CD4-positive, alpha-beta T cell (primary cell): ENCODE measurements at regions not wholly inside any gene's neighbourhood (a gene's known extent, or its start where the extent isn't known, plus 50 kb on each side); places are given as distances from the start of the nearest gene placed in this dataset.

Experiments
- ATAC-seq: fragments of 200-7000 bp; cut with Tn5 transposase; one replicate; pipeline ENCODE4 v1.10.0; 2022; ENCODE audit warnings: mild to moderate bottlenecking; ENCODE audit not compliant: poor library complexity
- CTCF ChIA-PET: fragments of 350-600 bp; sonication (Branson Sonifier 250); formaldehyde crosslinking; loops from one replicate; lab custom pipeline; 2021; ENCODE audit warnings: antibody characterized with exemption, inconsistent platforms; lab: Charles Lee
- POLR2A ChIA-PET: fragments of 350-600 bp; sonication (Branson Sonifier 250); formaldehyde crosslinking; loops from one replicate; lab custom pipeline; 2021; ENCODE audit warnings: antibody characterized with exemption, inconsistent platforms; lab: Charles Lee
- DNase-seq, 14 experiments: peaks; one replicate each; pipeline ENCODE4 v3.0.0-alpha.2; 2013 to 2020; ENCODE audit warnings: mixed read lengths in 2 of 14
- H3K27ac ChIP-seq, 2 donors: one replicate each; pipeline versions ENCODE4 v1.5.1 to v1.7.0; 2013; ENCODE audit warnings: low read length in 2 of 2, low read depth in 1 of 2, mild to moderate bottlenecking in 1 of 2
- H3K27me3 ChIP-seq, 2 experiments: 1 replicate in 1 of 2; 2 replicates in 1 of 2; pipeline versions ENCODE4 v1.6.1 to v1.7.0; 2013; ENCODE audit warnings: low read length in 2 of 2, control low read depth in 1 of 2, mild to moderate bottlenecking in 1 of 2, moderate library complexity in 1 of 2; ENCODE audit not compliant: insufficient read depth in 2 of 2, control insufficient read depth in 1 of 2
- H3K36me3 ChIP-seq: one replicate; pipeline ENCODE4 v1.6.1; 2013; ENCODE audit warnings: low read length, control low read depth; ENCODE audit not compliant: insufficient read depth
- H3K4me1 ChIP-seq: one replicate; pipeline ENCODE4 v1.6.1; 2013; ENCODE audit warnings: low read length, control low read depth; ENCODE audit not compliant: insufficient read depth
- H3K4me3 ChIP-seq: one replicate; pipeline ENCODE4 v1.5.1; 2013; ENCODE audit warnings: mild to moderate bottlenecking, low read length, moderate library complexity
- H3K9me3 ChIP-seq, 2 experiments: 1 replicate in 1 of 2; 2 replicates in 1 of 2; pipeline versions ENCODE4 v1.6.1 to v1.7.0; 2013; ENCODE audit warnings: low read length in 2 of 2, mild to moderate bottlenecking in 2 of 2, control low read depth in 1 of 2, moderate library complexity in 1 of 2; ENCODE audit not compliant: control insufficient read depth in 1 of 2, insufficient read depth in 1 of 2
- H3K27ac Mint-ChIP-seq: one replicate; pipeline ENCODE4 v1.8.0; 2020; ENCODE audit warnings: mixed read lengths
- H3K27me3 Mint-ChIP-seq: one replicate; pipeline ENCODE4 v1.8.0; 2021; ENCODE audit warnings: mixed read lengths
- H3K36me3 Mint-ChIP-seq: one replicate; pipeline ENCODE4 v1.8.0; 2021; ENCODE audit warnings: low read depth, mixed read lengths
- H3K4me1 Mint-ChIP-seq: one replicate; pipeline ENCODE4 v1.8.0; 2021; ENCODE audit warnings: low read depth, mixed read lengths
- H3K4me3 Mint-ChIP-seq: one replicate; pipeline ENCODE4 v1.8.0; 2020; ENCODE audit warnings: mild to moderate bottlenecking, mixed read lengths
- H3K9me3 Mint-ChIP-seq: one replicate; pipeline ENCODE4 v1.8.0; 2020; ENCODE audit warnings: mixed read lengths
- intact Hi-C, 2 experiments: fragments of 100-400 bp; cut with DNase I in 1 of 2; cut with micrococcal nuclease in 1 of 2; formaldehyde crosslinking; loops; one replicate each; pipeline versions ENCODE4 v1.15.1 to v1.9.0; 2023 to 2025; cut with DNase I, micrococcal nuclease
- TF ChIP-seq, protein P1 (sequence below): fragments of 200-600 bp; IDR thresholded peaks from one replicate; pipeline ENCODE4 v1.8.0; 2022; ENCODE audit warnings: antibody characterized with exemption, mild to moderate bottlenecking

DNA sequence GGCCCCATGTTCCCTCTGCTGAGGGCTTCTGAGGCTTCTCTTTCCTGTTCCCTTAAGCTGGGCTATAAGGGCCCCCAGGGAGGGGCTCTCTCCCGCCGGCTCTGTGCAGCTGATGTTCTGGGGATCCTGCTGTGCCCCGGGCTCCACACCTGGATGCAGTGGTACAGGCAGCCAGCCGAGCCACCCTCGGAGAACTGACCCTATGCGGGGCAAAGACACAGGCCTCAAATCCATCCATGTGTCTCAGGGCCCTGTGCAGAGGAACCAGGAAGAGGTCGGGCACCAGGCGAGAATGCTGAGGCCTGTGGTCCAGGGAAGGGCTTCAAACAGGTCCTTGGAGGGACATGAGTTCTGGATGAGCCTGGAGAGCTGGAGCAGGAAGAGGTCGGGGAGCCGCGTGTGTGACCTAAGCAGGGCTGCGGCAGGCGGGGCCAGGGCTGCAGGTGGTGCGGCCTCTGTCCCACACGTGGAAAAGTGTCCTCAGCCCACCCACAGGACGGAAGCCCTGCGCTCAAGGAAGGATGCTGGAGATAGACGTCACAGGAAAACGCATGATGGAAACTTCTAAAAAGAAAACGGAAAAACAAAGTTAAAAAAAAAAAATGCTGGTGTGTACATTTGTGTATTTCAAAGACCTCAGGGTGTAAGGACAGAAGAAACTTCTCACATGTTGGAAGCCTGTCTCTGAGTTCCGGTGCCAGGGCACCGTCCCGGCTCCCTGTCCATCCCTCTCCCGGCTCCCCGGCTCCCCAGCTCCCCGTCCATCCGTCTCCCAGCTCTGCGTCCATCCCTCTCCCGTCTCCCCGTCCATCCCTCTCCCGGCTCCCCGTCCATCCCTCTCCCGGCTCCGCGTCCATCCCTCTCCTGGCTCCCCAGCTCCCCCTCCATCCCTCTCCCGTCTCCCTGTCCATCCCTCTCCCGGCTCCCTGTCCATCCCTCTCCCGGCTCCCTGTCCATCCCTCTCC lies 1149.2 kb downstream of the BRD1 start:
- peaks cover 0 to 55% of the 10 kb centered on the region in 2 experiments for H3K9me3 ChIP-seq
- no peaks in the 10 kb centered on the region for H3K36me3 ChIP-seq
- no peak overlapping the region for H3K27ac Mint-ChIP-seq
- intact Hi-C loops: no loop called here
- H3K27me3 Mint-ChIP-seq: no peaks in the 10 kb centered on the region
- ChIA-PET CTCF (no interaction called here), POLR2A (no interaction called here)
- no peaks in the 10 kb centered on the region for H3K9me3 Mint-ChIP-seq
- H3K4me1 Mint-ChIP-seq: no peaks in the 10 kb centered on the region
- no peaks in the 10 kb centered on the region for H3K27me3 ChIP-seq
- ATAC-seq (no peak), DNase-seq (no peak)
- H3K27ac ChIP-seq: no peak overlapping the region
- no peaks in the 10 kb centered on the region for H3K36me3 Mint-ChIP-seq
- TF ChIP-seq, protein P1, sequence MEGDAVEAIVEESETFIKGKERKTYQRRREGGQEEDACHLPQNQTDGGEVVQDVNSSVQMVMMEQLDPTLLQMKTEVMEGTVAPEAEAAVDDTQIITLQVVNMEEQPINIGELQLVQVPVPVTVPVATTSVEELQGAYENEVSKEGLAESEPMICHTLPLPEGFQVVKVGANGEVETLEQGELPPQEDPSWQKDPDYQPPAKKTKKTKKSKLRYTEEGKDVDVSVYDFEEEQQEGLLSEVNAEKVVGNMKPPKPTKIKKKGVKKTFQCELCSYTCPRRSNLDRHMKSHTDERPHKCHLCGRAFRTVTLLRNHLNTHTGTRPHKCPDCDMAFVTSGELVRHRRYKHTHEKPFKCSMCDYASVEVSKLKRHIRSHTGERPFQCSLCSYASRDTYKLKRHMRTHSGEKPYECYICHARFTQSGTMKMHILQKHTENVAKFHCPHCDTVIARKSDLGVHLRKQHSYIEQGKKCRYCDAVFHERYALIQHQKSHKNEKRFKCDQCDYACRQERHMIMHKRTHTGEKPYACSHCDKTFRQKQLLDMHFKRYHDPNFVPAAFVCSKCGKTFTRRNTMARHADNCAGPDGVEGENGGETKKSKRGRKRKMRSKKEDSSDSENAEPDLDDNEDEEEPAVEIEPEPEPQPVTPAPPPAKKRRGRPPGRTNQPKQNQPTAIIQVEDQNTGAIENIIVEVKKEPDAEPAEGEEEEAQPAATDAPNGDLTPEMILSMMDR: no peak
- H3K4me3 Mint-ChIP-seq: no peak overlapping the region
- H3K4me1 ChIP-seq: no peaks in the 10 kb centered on the region
- no peak overlapping the region for H3K4me3 ChIP-seq

DNA sequence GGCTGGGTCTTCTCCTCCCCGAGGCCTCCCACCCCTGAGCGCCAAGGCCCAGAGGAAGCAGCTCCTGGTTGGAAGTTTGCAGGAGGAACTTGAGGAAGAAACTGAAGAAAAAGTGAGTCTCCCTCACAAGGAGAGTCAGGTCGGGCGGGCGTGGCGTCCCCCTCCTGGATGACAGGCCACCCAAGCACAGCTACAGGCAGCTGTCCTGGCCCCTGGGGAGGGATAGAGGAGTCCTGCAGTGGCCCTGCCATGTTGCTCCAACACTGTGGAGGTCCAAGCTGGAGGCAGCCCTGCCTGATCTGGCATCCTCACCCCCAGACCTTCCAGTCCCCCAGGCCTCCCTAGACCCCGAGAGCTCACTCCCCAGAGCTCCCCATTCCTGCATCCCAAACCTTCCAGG lies 1150.1 kb downstream of the BRD1 start:
- no peak for ATAC-seq
- Histone ChIP-seq H3K27me3 (no peaks in the 10 kb centered on the region), H3K36me3 (no peaks in the 10 kb centered on the region), H3K9me3 (peaks cover 6 to 59% of the 10 kb centered on the region in 2 experiments), H3K4me1 (no peaks in the 10 kb centered on the region), H3K4me3 (no peak overlapping the region), H3K27ac (no peak overlapping the region)
- POLR2A ChIA-PET: no interaction called here
- TF ChIP-seq, protein P1: no peak
- no peaks in the 10 kb centered on the region for H3K36me3 Mint-ChIP-seq
- no peaks in the 10 kb centered on the region for H3K4me1 Mint-ChIP-seq
- DNase-seq: no peak
- H3K4me3 Mint-ChIP-seq: no peak overlapping the region
- CTCF ChIA-PET: no interaction called here
- no peaks in the 10 kb centered on the region for H3K27me3 Mint-ChIP-seq
- H3K9me3 Mint-ChIP-seq: no peaks in the 10 kb centered on the region
- intact Hi-C loops: no loop called here
- no peak overlapping the region for H3K27ac Mint-ChIP-seq

DNA sequence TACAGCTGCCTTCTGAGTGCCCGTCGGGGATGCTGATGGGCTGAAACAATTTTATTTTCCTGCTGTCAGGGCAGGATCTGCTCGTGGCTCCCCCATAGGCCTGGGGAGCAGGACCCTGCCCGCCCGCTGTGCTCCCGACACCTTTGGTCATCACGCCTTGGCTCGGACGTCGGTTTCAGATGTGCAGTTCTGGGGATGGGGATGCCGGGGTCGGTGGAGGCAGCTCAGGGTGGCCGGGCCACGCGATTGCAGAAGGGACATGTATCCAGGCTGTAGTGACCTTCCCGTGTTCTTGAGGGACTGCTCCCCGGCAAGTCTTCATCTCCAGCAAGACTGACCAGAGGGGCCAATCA lies 1150.5 kb downstream of the BRD1 start:
- ChIA-PET CTCF (no interaction called here), POLR2A (no interaction called here)
- H3K4me1 ChIP-seq: no peaks in the 10 kb centered on the region
- no peaks in the 10 kb centered on the region for H3K27me3 ChIP-seq
- no peaks in the 10 kb centered on the region for H3K36me3 Mint-ChIP-seq
- intact Hi-C loops: no loop called here
- no peak for DNase-seq
- H3K4me3 Mint-ChIP-seq: no peak overlapping the region
- H3K27me3 Mint-ChIP-seq: no peaks in the 10 kb centered on the region
- no peak overlapping the region for H3K27ac Mint-ChIP-seq
- ATAC-seq: no peak
- peaks cover 9 to 59% of the 10 kb centered on the region in 2 experiments for H3K9me3 ChIP-seq
- no peak overlapping the region for H3K27ac ChIP-seq
- no peaks in the 10 kb centered on the region for H3K36me3 ChIP-seq
- TF ChIP-seq, protein P1: no peak
- no peak overlapping the region for H3K4me3 ChIP-seq
- peaks cover 1% of the 10 kb centered on the region for H3K9me3 Mint-ChIP-seq
- H3K4me1 Mint-ChIP-seq: no peaks in the 10 kb centered on the region
